NCI-H2196 treated with DMSO at 0.1 percent for 48 hours (cell line): ENCODE measurements at regions not wholly inside any gene's neighbourhood (a gene's known extent, or its start where the extent isn't known, plus 50 kb on each side); places are given as distances from the start of the nearest gene placed in this dataset.

Source experiments
- DNase-seq: peaks from one replicate; lab custom pipeline; 2025; ENCODE audit not compliant: unreplicated experiment; lab: John Stamatoyannopoulos, UW

- DNase-seq, result no peak
Measured at GRCh38 chr10:124230635-124231167, 137.3 kb upstream of the CHST15 start.

- DNase-seq, result no peak
Measured at GRCh38 chr10:124229989-124230634, 136.7 kb upstream of the CHST15 start.

- no peak for DNase-seq
Measured at GRCh38 chr10:124229201-124229988, 136.0 kb upstream of the CHST15 start.

GRCh38 chr10:124228471-124228870 lies 135.1 kb upstream of the CHST15 start:
- no peak for DNase-seq

GRCh38 chr10:124227988-124228387 lies 134.6 kb upstream of the CHST15 start:
- DNase-seq, result no peak

- no peak for DNase-seq
Measured at GRCh38 chr10:124227055-124227975, 133.9 kb upstream of the CHST15 start.

- DNase-seq, result no peak
Measured at GRCh38 chr10:124226271-124227054, 133.1 kb upstream of the CHST15 start.

- no peak for DNase-seq
Measured at GRCh38 chr10:124225467-124226270, 132.3 kb upstream of the CHST15 start.

GRCh38 chr10:124225029-124225466 lies 131.7 kb upstream of the CHST15 start:
- DNase-seq, result no peak

- no peak for DNase-seq
Measured at GRCh38 chr10:124224331-124225028, 131.1 kb upstream of the CHST15 start.

- no peak for DNase-seq
Measured at GRCh38 chr10:124223711-124224085, 130.3 kb upstream of the CHST15 start.

- DNase-seq, result no peak
Measured at GRCh38 chr10:124222988-124223710, 129.8 kb upstream of the CHST15 start.

GRCh38 chr10:124222318-124222987 lies 129.1 kb upstream of the CHST15 start:
- no peak for DNase-seq

GRCh38 chr10:124221356-124222317 lies 128.2 kb upstream of the CHST15 start:
- DNase-seq, result no peak

GRCh38 chr10:124220971-124221355 lies 127.6 kb upstream of the CHST15 start:
- DNase-seq, result no peak

- DNase-seq, result no peak
Measured at GRCh38 chr10:124220547-124220946, 127.1 kb upstream of the CHST15 start.

GRCh38 chr10:124219655-124220054 lies 126.3 kb upstream of the CHST15 start:
- no peak for DNase-seq
